SK-N-SH (cell line): ENCODE measurements at regions not wholly inside any gene's neighbourhood (a gene's known extent, or its start where the extent isn't known, plus 50 kb on each side); places are given as distances from the start of the nearest gene placed in this dataset.

Experiments used
- CTCF ChIA-PET: fragments of 300-600, 350-600 bp; formaldehyde crosslinking; extraction: SDS; loops from one replicate; lab custom pipeline; 2021; lab: Yijun Ruan, JAX
- POLR2A ChIA-PET: fragments of 350-600 bp; sonication (Branson Sonifier 250); formaldehyde crosslinking; extraction: SDS; loops from one replicate; lab custom pipeline; 2020; ENCODE audit warnings: antibody characterized with exemption, inconsistent platforms; lab: Yijun Ruan, JAX
- DNase-seq: peaks from one replicate; pipeline ENCODE4 v3.0.0; 2012
- H2AFZ ChIP-seq: fragments of 200-600 bp; sonication (generic); 2 replicates; pipeline ENCODE4 v1.8.1; 2016; ENCODE audit warnings: antibody characterized with exemption, mild to moderate bottlenecking, low read depth
- H3F3A ChIP-seq: fragments of 200-600 bp; sonication (generic); replicated peaks from 2 replicates; pipeline ENCODE3; 2016; ENCODE audit warnings: antibody characterized with exemption, mild to moderate bottlenecking; ENCODE audit not compliant: insufficient read depth
- H3K27ac ChIP-seq, 2 experiments: fragments of 200-500 bp in 1 of 2; fragments of 200-600 bp in 1 of 2; sonication (Bioruptor generic) in 1 of 2; sonication (generic), shearing (Covaris generic) in 1 of 2; 2 replicates each; pipeline versions ENCODE4 v1.5.1 to v1.6.1; 2014 to 2016; ENCODE audit warnings: low read depth in 2 of 2, inconsistent platforms in 1 of 2, low read length in 1 of 2, mild to moderate bottlenecking in 1 of 2, mixed read lengths in 1 of 2
- H3K27me3 ChIP-seq: fragments of 200-600 bp; sonication (generic), shearing (Covaris generic); 2 replicates; pipeline ENCODE4 v1.6.1; 2016; ENCODE audit warnings: mixed run types; ENCODE audit not compliant: insufficient read depth
- H3K36me3 ChIP-seq, 2 experiments: fragments of 200-500 bp in 1 of 2; fragments of 200-600 bp in 1 of 2; sonication (Bioruptor generic) in 1 of 2; sonication (generic) in 1 of 2; replicated peaks in 1 of 2; 2 replicates each; pipeline versions ENCODE3 to v1.5.1; 2014 to 2016; ENCODE audit warnings: low read length in 1 of 2, mild to moderate bottlenecking in 1 of 2; ENCODE audit not compliant: insufficient read depth in 2 of 2, control insufficient read depth in 1 of 2
- H3K4me1 ChIP-seq, 2 experiments: fragments of 200-500 bp in 1 of 2; fragments of 200-600 bp in 1 of 2; sonication (Bioruptor generic) in 1 of 2; sonication (generic), shearing (Covaris generic) in 1 of 2; 2 replicates each; pipeline versions ENCODE4 v1.5.1 to v1.6.1; 2014 to 2016; ENCODE audit warnings: low read depth in 1 of 2, low read length in 1 of 2, mixed run types in 1 of 2; ENCODE audit not compliant: insufficient read depth in 2 of 2, control insufficient read depth in 1 of 2
- H3K4me2 ChIP-seq: fragments of 200-600 bp; sonication (generic), shearing (Covaris generic); 2 replicates; pipeline ENCODE4 v1.6.1; 2017; ENCODE audit warnings: mixed run types
- H3K4me3 ChIP-seq, 2 experiments: fragments of 200-500 bp in 1 of 2; fragments of 200-600 bp in 1 of 2; sonication (Bioruptor generic) in 1 of 2; sonication (generic), shearing (Covaris generic) in 1 of 2; 2 replicates each; pipeline versions ENCODE4 v1.5.1 to v1.8.1; 2014 to 2016; ENCODE audit warnings: low read depth in 2 of 2, inconsistent platforms in 1 of 2, low read length in 1 of 2, mild to moderate bottlenecking in 1 of 2, mixed read lengths in 1 of 2, moderate library complexity in 1 of 2
- H3K79me2 ChIP-seq: fragments of 200-600 bp; sonication (generic); 2 replicates; pipeline ENCODE4 v1.8.1; 2017; ENCODE audit warnings: mild to moderate bottlenecking; ENCODE audit not compliant: insufficient read depth
- H3K9ac ChIP-seq: fragments of 200-600 bp; sonication (generic); 2 replicates; pipeline ENCODE4 v1.6.1; 2017; ENCODE audit warnings: mixed run types
- H3K9me2 ChIP-seq: fragments of 200-600 bp; sonication (generic); 2 replicates; pipeline ENCODE4 v1.6.1; 2017; ENCODE audit warnings: mixed run types
- H3K9me3 ChIP-seq: fragments of 200-600 bp; sonication (generic); 2 replicates; pipeline ENCODE4 v1.6.1; 2017; ENCODE audit warnings: mixed run types, mild to moderate bottlenecking, moderate library complexity
- H4K20me1 ChIP-seq: fragments of 200-600 bp; sonication (generic); 2 replicates; pipeline ENCODE4 v1.6.1; 2017; ENCODE audit warnings: mild to moderate bottlenecking, mixed run types; ENCODE audit not compliant: insufficient read depth
- CHD2 ChIP-seq: fragments of 150-350 bp; IDR thresholded peaks from 2 replicates; pipeline ENCODE4 v1.6.1; 2018; ENCODE audit warnings: low read length; ENCODE audit not compliant: partially characterized antibody
- EZH2phosphoT487 ChIP-seq: fragments of 200-600 bp; sonication (generic); IDR thresholded peaks from 2 replicates; pipeline ENCODE4 v1.6.1; 2017; ENCODE audit warnings: low read depth, mixed run types, mild to moderate bottlenecking, antibody characterized with exemption, moderate library complexity, borderline replicate concordance
- GABPA ChIP-seq: IDR thresholded peaks from 2 replicates; pipeline ENCODE4 v1.4.0; 2012; ENCODE audit warnings: low read depth, mild to moderate bottlenecking
- GATA2 ChIP-seq: sonication (generic); formaldehyde crosslinking; IDR thresholded peaks from 2 replicates; pipeline ENCODE4 v1.5.0; 2020; ENCODE audit warnings: mild to moderate bottlenecking, missing genetic modification reagents
- MEF2A ChIP-seq: IDR thresholded peaks from 2 replicates; pipeline ENCODE4 v1.4.0; 2012; ENCODE audit warnings: low read depth, borderline replicate concordance
- NRF1 ChIP-seq: IDR thresholded peaks from 2 replicates; pipeline ENCODE4 v1.6.1; 2012; ENCODE audit warnings: low read depth, mild to moderate bottlenecking, low read length
- RFX5 ChIP-seq: IDR thresholded peaks from 2 replicates; pipeline ENCODE4 v1.6.1; 2012; ENCODE audit warnings: mild to moderate bottlenecking, improper control_type of control experiment, low read length
- SIN3A ChIP-seq: IDR thresholded peaks from 2 replicates; pipeline ENCODE4 v1.6.1; 2012; ENCODE audit warnings: low read depth, mild to moderate bottlenecking, low read length, moderate library complexity, borderline replicate concordance
- TAF1 ChIP-seq: IDR thresholded peaks from 2 replicates; pipeline ENCODE4 v1.6.1; 2012; ENCODE audit warnings: low read depth, mild to moderate bottlenecking, low read length, moderate library complexity, borderline replicate concordance
- TEAD4 ChIP-seq: IDR thresholded peaks from 2 replicates; pipeline ENCODE4 v1.4.0; 2012; ENCODE audit warnings: mild to moderate bottlenecking, borderline replicate concordance; ENCODE audit not compliant: insufficient read depth
- WGBS: methylation state at CpG from one replicate; pipeline ENCODE4 v1.1.6; 2017; ENCODE audit warnings: low lambda C conversion rate; 5-methylcytosine and 5-hydroxymethylcytosine counted together
- TF ChIP-seq, protein P1 (sequence below): fragments of 200-600 bp; sonication (generic); IDR thresholded peaks from 2 replicates; pipeline ENCODE4 v1.6.1; 2017; ENCODE audit warnings: antibody characterized with exemption, mild to moderate bottlenecking, moderate library complexity
- TF ChIP-seq, protein P2 (sequence below): IDR thresholded peaks from 2 replicates; pipeline ENCODE4; 2012
- TF ChIP-seq, protein P3 (sequence below): fragments of 150-350 bp; IDR thresholded peaks from 2 replicates; pipeline ENCODE4 v1.6.1; 2017; ENCODE audit warnings: antibody characterized with exemption, low read length, low read depth, borderline replicate concordance

DNA sequence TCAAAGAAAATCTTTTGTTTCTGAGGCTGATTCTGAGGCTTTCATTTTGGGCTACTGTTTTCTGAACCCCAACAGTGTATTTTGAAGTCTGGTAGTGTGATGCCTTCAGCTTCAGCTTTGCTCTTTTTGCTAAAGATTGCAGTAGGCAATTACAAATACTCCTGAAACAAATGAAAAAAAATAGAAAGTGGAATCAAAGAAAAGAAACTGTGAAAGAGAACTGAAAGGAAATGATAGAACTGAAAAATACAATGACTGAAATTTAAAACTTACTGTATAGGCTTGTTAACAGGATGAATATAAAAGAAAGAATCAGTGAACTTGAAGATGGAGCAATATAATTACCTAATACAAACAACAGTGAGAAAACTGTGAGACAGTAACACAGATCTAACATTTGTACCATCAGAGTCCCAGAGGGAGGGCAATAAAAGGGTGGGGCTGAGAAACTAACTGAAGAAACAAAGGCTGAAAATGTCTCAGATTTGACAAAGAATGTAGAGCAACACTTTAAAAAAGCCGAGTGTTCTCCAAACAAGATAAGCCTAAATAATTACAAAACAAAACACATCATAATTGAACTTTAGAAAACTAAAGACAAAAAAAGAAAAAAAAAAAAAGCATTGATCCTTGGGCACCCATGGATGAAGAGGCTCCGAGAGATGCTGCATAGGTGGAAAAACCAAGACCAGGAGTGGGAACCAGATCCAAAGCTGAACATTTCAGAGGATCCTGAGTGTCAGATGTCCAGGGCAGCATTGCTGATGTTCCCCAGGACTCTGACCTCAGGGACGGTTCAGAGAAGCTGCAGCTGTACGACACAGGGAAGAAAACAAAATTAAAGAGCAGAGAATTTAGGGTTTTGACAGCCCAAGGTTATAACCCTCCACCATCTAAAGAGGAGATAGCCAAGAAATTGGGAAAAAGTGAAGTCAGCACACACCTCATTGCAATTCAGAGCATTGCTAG is 223.2 kb upstream of the IGFBP3 start:
- Histone ChIP-seq H3K36me3 (no peaks in the 10 kb centered on the region), H2AFZ (0 out of 2 replicates have a peak overlapping the region, but pooled peaks have one; percentile 42), H3K27ac (peak overlapping the region in 1 of 2 experiments; percentile 79; a peak in 3 of 4 replicates), H3K4me2 (peak overlapping the region; percentile 33), H3K4me1 (peaks cover 6 to 24% of the 10 kb centered on the region in 2 experiments), H3K9ac (peak overlapping the region; percentile 45), H3K4me3 (no peak overlapping the region), H3K79me2 (no peaks in the 10 kb centered on the region), H3F3A (peaks cover 33% of the 10 kb centered on the region), H3K9me2 (no peaks in the 10 kb centered on the region), H3K27me3 (no peaks in the 10 kb centered on the region), H3K9me3 (no peaks in the 10 kb centered on the region), H4K20me1 (no peaks in the 10 kb centered on the region)
- ChIA-PET CTCF (no interaction called here), POLR2A (no interaction called here)
- WGBS: 86% methylated on average over 4 of the region's 4 CpGs
- no peak for TF ChIP-seq TAF1
- no peak for TF ChIP-seq GABPA
- TF ChIP-seq CHD2: no peak
- DNase-seq: no peak

DNA sequence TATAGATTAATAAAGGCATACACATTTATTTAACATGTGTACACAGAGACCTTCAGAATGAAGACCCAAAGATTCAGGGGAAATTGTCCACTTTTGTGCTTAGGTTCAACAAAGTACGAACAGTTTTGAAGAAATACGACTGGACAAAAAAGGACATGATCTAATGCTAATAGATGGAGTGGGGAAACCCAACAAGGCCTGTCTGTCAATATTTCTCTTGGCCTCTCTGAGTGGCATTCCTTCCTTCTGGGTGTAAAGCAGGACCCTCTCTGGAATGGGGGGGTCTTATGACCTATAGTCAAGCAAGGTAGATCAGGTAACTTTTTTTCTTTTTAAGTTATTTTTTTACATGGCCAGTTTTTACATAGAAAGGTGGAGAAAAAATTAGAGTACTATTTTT is 222.3 kb upstream of the IGFBP3 start:
- ChIA-PET POLR2A (no interaction called here), CTCF (no interaction called here)
- Histone ChIP-seq H3K4me2 (no peak overlapping the region), H3K9ac (no peak overlapping the region), H3K79me2 (no peaks in the 10 kb centered on the region), H4K20me1 (no peaks in the 10 kb centered on the region), H3K9me3 (no peaks in the 10 kb centered on the region), H3K4me1 (peaks cover 6 to 30% of the 10 kb centered on the region in 2 experiments), H3K36me3 (no peaks in the 10 kb centered on the region), H3K27ac (no peak overlapping the region), H2AFZ (no peak overlapping the region), H3K27me3 (no peaks in the 10 kb centered on the region), H3K9me2 (no peaks in the 10 kb centered on the region), H3K4me3 (no peak overlapping the region), H3F3A (peaks cover 38% of the 10 kb centered on the region)
- no peak for DNase-seq
- no peak for TF ChIP-seq SIN3A
- TF ChIP-seq, protein P1, sequence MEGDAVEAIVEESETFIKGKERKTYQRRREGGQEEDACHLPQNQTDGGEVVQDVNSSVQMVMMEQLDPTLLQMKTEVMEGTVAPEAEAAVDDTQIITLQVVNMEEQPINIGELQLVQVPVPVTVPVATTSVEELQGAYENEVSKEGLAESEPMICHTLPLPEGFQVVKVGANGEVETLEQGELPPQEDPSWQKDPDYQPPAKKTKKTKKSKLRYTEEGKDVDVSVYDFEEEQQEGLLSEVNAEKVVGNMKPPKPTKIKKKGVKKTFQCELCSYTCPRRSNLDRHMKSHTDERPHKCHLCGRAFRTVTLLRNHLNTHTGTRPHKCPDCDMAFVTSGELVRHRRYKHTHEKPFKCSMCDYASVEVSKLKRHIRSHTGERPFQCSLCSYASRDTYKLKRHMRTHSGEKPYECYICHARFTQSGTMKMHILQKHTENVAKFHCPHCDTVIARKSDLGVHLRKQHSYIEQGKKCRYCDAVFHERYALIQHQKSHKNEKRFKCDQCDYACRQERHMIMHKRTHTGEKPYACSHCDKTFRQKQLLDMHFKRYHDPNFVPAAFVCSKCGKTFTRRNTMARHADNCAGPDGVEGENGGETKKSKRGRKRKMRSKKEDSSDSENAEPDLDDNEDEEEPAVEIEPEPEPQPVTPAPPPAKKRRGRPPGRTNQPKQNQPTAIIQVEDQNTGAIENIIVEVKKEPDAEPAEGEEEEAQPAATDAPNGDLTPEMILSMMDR: no peak
- TF ChIP-seq MEF2A: no peak
- TF ChIP-seq, protein P2, sequence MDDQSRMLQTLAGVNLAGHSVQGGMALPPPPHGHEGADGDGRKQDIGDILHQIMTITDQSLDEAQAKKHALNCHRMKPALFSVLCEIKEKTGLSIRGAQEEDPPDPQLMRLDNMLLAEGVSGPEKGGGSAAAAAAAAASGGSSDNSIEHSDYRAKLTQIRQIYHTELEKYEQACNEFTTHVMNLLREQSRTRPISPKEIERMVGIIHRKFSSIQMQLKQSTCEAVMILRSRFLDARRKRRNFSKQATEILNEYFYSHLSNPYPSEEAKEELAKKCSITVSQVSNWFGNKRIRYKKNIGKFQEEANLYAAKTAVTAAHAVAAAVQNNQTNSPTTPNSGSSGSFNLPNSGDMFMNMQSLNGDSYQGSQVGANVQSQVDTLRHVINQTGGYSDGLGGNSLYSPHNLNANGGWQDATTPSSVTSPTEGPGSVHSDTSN: no peak
- no peak for TF ChIP-seq GATA2
- no peak for TF ChIP-seq TEAD4
- no peak for TF ChIP-seq RFX5
- TF ChIP-seq NRF1: no peak
- TF ChIP-seq EZH2phosphoT487: no peak
- TF ChIP-seq, protein P3, sequence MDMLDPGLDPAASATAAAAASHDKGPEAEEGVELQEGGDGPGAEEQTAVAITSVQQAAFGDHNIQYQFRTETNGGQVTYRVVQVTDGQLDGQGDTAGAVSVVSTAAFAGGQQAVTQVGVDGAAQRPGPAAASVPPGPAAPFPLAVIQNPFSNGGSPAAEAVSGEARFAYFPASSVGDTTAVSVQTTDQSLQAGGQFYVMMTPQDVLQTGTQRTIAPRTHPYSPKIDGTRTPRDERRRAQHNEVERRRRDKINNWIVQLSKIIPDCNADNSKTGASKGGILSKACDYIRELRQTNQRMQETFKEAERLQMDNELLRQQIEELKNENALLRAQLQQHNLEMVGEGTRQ: no peak
- 99% methylated on average over 2 of the region's 2 CpGs for WGBS
